H9 (cell line): ENCODE measurements at regions not wholly inside any gene's neighbourhood (a gene's known extent, or its start where the extent isn't known, plus 50 kb on each side); places are given as distances from the start of the nearest gene placed in this dataset.

Experiments
- DNase-seq: peaks from one replicate; pipeline ENCODE4 v3.0.0-alpha.2; 2017
- H2AFZ ChIP-seq: one replicate; pipeline ENCODE4 v1.6.1; 2013; ENCODE audit warnings: mild to moderate bottlenecking, low read length, control low read depth, moderate library complexity
- H2AK5ac ChIP-seq: 2 replicates; pipeline ENCODE4 v1.6.1; 2013; ENCODE audit warnings: low read length, control low read depth, mixed read lengths; ENCODE audit not compliant: insufficient read length
- H2BK120ac ChIP-seq: one replicate; pipeline ENCODE4 v1.6.1; 2013; ENCODE audit warnings: low read depth, mild to moderate bottlenecking, low read length, control low read depth, inconsistent platforms; ENCODE audit not compliant: poor library complexity, severe bottlenecking
- H2BK12ac ChIP-seq: 2 replicates; pipeline ENCODE4 v1.6.1; 2013; ENCODE audit warnings: low read length, control low read depth, mixed read lengths, low read depth; ENCODE audit not compliant: insufficient read length
- H2BK15ac ChIP-seq: 2 replicates; pipeline ENCODE4 v1.6.1; 2013; ENCODE audit warnings: low read depth, low read length, control low read depth
- H2BK20ac ChIP-seq: one replicate; pipeline ENCODE4 v1.6.1; 2013; ENCODE audit warnings: low read depth, mild to moderate bottlenecking, low read length, control low read depth, inconsistent platforms; ENCODE audit not compliant: poor library complexity, severe bottlenecking
- H2BK5ac ChIP-seq: 2 replicates; pipeline ENCODE4 v1.6.1; 2013; ENCODE audit warnings: low read length, control low read depth, mixed read lengths; ENCODE audit not compliant: insufficient read length
- H3K14ac ChIP-seq: 2 replicates; pipeline ENCODE4 v1.6.1; 2013; ENCODE audit warnings: low read length, control low read depth; ENCODE audit not compliant: insufficient read depth
- H3K18ac ChIP-seq: 2 replicates; pipeline ENCODE4 v1.6.1; 2013; ENCODE audit warnings: low read depth, mild to moderate bottlenecking, mixed read lengths, low read length, control low read depth; ENCODE audit not compliant: insufficient read length
- H3K23ac ChIP-seq: 2 replicates; pipeline ENCODE4 v1.6.1; 2013; ENCODE audit warnings: low read length, control low read depth, mixed read lengths, low read depth; ENCODE audit not compliant: insufficient read length
- H3K23me2 ChIP-seq: 2 replicates; pipeline ENCODE4 v1.6.1; 2013; ENCODE audit warnings: low read depth, mild to moderate bottlenecking, mixed read lengths, low read length, control low read depth; ENCODE audit not compliant: insufficient read length, poor library complexity, severe bottlenecking
- H3K27ac ChIP-seq: 2 replicates; pipeline ENCODE4 v1.5.1; 2013; ENCODE audit warnings: low read length, control low read depth, mixed read lengths, low read depth; ENCODE audit not compliant: insufficient read length
- H3K27me3 ChIP-seq: 2 replicates; pipeline ENCODE4 v1.6.1; 2013; ENCODE audit warnings: low read length, control low read depth, inconsistent platforms; ENCODE audit not compliant: insufficient read depth
- H3K4ac ChIP-seq: 2 replicates; pipeline ENCODE4 v1.6.1; 2013; ENCODE audit warnings: low read depth, mild to moderate bottlenecking, control low read depth, inconsistent platforms, low read length, moderate library complexity
- H3K4me1 ChIP-seq: 2 replicates; pipeline ENCODE4 v1.6.1; 2013; ENCODE audit warnings: low read length, control low read depth, inconsistent platforms; ENCODE audit not compliant: insufficient read depth
- H3K4me2 ChIP-seq: 2 replicates; pipeline ENCODE4 v1.6.1; 2013; ENCODE audit warnings: low read length, control low read depth, mixed read lengths; ENCODE audit not compliant: insufficient read length, insufficient read depth
- H3K56ac ChIP-seq: 2 replicates; pipeline ENCODE4 v1.6.1; 2013; ENCODE audit warnings: low read depth, mild to moderate bottlenecking, mixed read lengths, low read length, control low read depth; ENCODE audit not compliant: insufficient read length
- H3K79me1 ChIP-seq: 2 replicates; pipeline ENCODE4 v1.6.1; 2013; ENCODE audit warnings: low read depth, mild to moderate bottlenecking, moderate library complexity, low read length, control low read depth, inconsistent platforms; ENCODE audit not compliant: insufficient read depth, poor library complexity, severe bottlenecking
- H3K79me2 ChIP-seq: 2 replicates; pipeline ENCODE4 v1.6.1; 2013; ENCODE audit warnings: low read length, control low read depth, inconsistent platforms; ENCODE audit not compliant: insufficient read depth
- H3K9ac ChIP-seq: 2 replicates; pipeline ENCODE4 v1.6.1; 2013; ENCODE audit warnings: low read length, control low read depth, mixed read lengths; ENCODE audit not compliant: insufficient read length; ENCODE audit errors: extremely low read depth
- H3K9me3 ChIP-seq: one replicate; pipeline ENCODE4 v1.6.1; 2013; ENCODE audit warnings: low read depth, low read length, inconsistent platforms; ENCODE audit not compliant: control insufficient read depth
- H3T11ph ChIP-seq: one replicate; pipeline ENCODE4 v1.6.1; 2013; ENCODE audit warnings: mild to moderate bottlenecking, low read length, control low read depth, inconsistent platforms
- H4K20me1 ChIP-seq: one replicate; pipeline ENCODE4 v1.6.1; 2013; ENCODE audit not compliant: control insufficient read depth, insufficient read length, insufficient read depth
- H4K5ac ChIP-seq: 2 replicates; pipeline ENCODE4 v1.6.1; 2013; ENCODE audit warnings: low read depth, mild to moderate bottlenecking, mixed read lengths, low read length, control low read depth; ENCODE audit not compliant: insufficient read length
- H4K8ac ChIP-seq: replicated peaks from 2 replicates; pipeline ENCODE4 v1.6.1; 2013; ENCODE audit warnings: low read length, control low read depth, mixed read lengths, low read depth; ENCODE audit not compliant: insufficient read length
- H4K91ac ChIP-seq: 2 replicates; pipeline ENCODE4 v1.6.1; 2013; ENCODE audit warnings: low read depth, mild to moderate bottlenecking, moderate library complexity, mixed read lengths, low read length, control low read depth; ENCODE audit not compliant: insufficient read length
- H3K27ac Mint-ChIP-seq, 3 experiments: 2 replicates in 2 of 3; 3 replicates in 1 of 3; pipeline ENCODE4 v1.8.0; 2020 to 2021; ENCODE audit warnings: mixed read lengths in 3 of 3, mild to moderate bottlenecking in 1 of 3, moderate library complexity in 1 of 3
- H3K27me3 Mint-ChIP-seq: 2 replicates; pipeline ENCODE4 v1.8.0; 2021; ENCODE audit warnings: low read depth, mild to moderate bottlenecking, moderate library complexity, mixed read lengths
- H3K36me3 Mint-ChIP-seq, 3 experiments: 2 replicates in 2 of 3; 3 replicates in 1 of 3; pipeline ENCODE4 v1.8.0; 2020 to 2021; ENCODE audit warnings: low read depth in 3 of 3, mixed read lengths in 3 of 3; ENCODE audit not compliant: insufficient read depth in 1 of 3
- H3K4me1 Mint-ChIP-seq, 2 experiments: 2 replicates each; pipeline ENCODE4 v1.8.0; 2020; ENCODE audit warnings: mixed read lengths in 2 of 2
- H3K4me3 Mint-ChIP-seq, 2 experiments: 2 replicates in 1 of 2; 3 replicates in 1 of 2; pipeline ENCODE4 v1.8.0; 2020 to 2021; ENCODE audit warnings: mild to moderate bottlenecking in 2 of 2, mixed read lengths in 2 of 2, moderate library complexity in 1 of 2
- H3K9me3 Mint-ChIP-seq, 2 experiments: 2 replicates in 1 of 2; 3 replicates in 1 of 2; pipeline ENCODE4 v1.8.0; 2020; ENCODE audit warnings: mild to moderate bottlenecking in 2 of 2, mixed read lengths in 2 of 2, moderate library complexity in 1 of 2
- CTCF ChIP-seq: fragments of 200-600 bp; sonication (generic); conservative IDR thresholded peaks from 3 replicates; pipeline ENCODE4 v1.8.0; 2021; ENCODE audit warnings: antibody characterized with exemption, mild to moderate bottlenecking
- WGBS: extraction: QIAGEN DNeasy Blood & Tissue Kit; methylation state at CpG from one replicate; pipeline ENCODE4 v1.1.7; 2013; ENCODE audit warnings: missing lambda C conversion rate, low lambda C conversion rate, mixed read lengths; ENCODE audit not compliant: insufficient read length; ENCODE audit errors: extremely low coverage; 5-methylcytosine and 5-hydroxymethylcytosine counted together

GRCh38 chr1:177739780-177740179 is 230.1 kb downstream of the SEC16B start:
- Histone ChIP-seq H3K9ac (no peak overlapping the region), H3K79me1 (no peaks in the 10 kb centered on the region), H3K4me1 (no peaks in the 10 kb centered on the region), H3K27me3 (no peaks in the 10 kb centered on the region), H2AK5ac (no peak overlapping the region), H2BK5ac (no peak overlapping the region), H3K79me2 (no peaks in the 10 kb centered on the region; the same call in 1 of the 2 replicates), H4K5ac (no peak overlapping the region), H3K27ac (no peak overlapping the region), H3K4me2 (no peak overlapping the region), H4K91ac (no peak overlapping the region), H3K18ac (no peak overlapping the region), H2BK15ac (no peak overlapping the region), H4K20me1 (no peaks in the 10 kb centered on the region), H3T11ph (no peak overlapping the region), H3K23ac (no peak overlapping the region), H3K9me3 (no peaks in the 10 kb centered on the region), H2BK12ac (no peak overlapping the region), H2AFZ (no peak overlapping the region), H4K8ac (no peak overlapping the region), H2BK20ac (no peak overlapping the region), H3K14ac (no peak overlapping the region), H3K56ac (no peak overlapping the region), H3K23me2 (no peaks in the 10 kb centered on the region), H3K4ac (no peak overlapping the region), H2BK120ac (no peak overlapping the region)
- no CpG with 5 or more reads among the region's 2 CpGs for WGBS
- TF ChIP-seq CTCF, result no peak
- Mint-ChIP-seq H3K4me1 (no peaks in the 10 kb centered on the region; a peak in 2 of 4 replicates), H3K27ac (no peak overlapping the region), H3K36me3 (no peaks in the 10 kb centered on the region), H3K9me3 (no peaks in the 10 kb centered on the region), H3K4me3 (no peak overlapping the region), H3K27me3 (no peaks in the 10 kb centered on the region)
- no peak for DNase-seq
